ENCODE measurements at regions not wholly inside any gene's neighbourhood (a gene's known extent, or its start where the extent isn't known, plus 50 kb on each side); places are given as distances from the start of the nearest gene placed in this dataset.

GRCh38 chr4:148770377-148770776, 328.2 kb upstream of the NR3C2 start:
- H3K4me3 ChIP-seq: no peak overlapping the region
- H3K9ac ChIP-seq: no peak overlapping the region
- H3K4me2 ChIP-seq: no peak overlapping the region
- H3K27ac ChIP-seq: no peak overlapping the region
- H3K9me3 ChIP-seq: no peaks in the 10 kb centered on the region
- H4K20me1 ChIP-seq: no peaks in the 10 kb centered on the region
- TF ChIP-seq Cebpa-rat (IDR thresholded peaks at IDR 0.05): no peak
- no peaks in the 10 kb centered on the region for H3K27me3 ChIP-seq
- H3K4me1 ChIP-seq: no peaks in the 10 kb centered on the region
- H3K36me3 ChIP-seq: no peaks in the 10 kb centered on the region

GRCh38 chr4:148764720-148765119, 322.5 kb upstream of the NR3C2 start:
- peaks cover 11% of the 10 kb centered on the region; the same call in 1 of the 2 replicates for H3K9me3 ChIP-seq
- H4K20me1 ChIP-seq: no peaks in the 10 kb centered on the region
- TF ChIP-seq Cebpa-rat (IDR thresholded peaks at IDR 0.05): no peak
- no peaks in the 10 kb centered on the region for H3K4me1 ChIP-seq
- no peak overlapping the region for H3K4me2 ChIP-seq
- no peaks in the 10 kb centered on the region for H3K36me3 ChIP-seq
- H3K9ac ChIP-seq: no peak overlapping the region
- H3K27me3 ChIP-seq: no peaks in the 10 kb centered on the region
- no peak overlapping the region for H3K27ac ChIP-seq
- no peak overlapping the region for H3K4me3 ChIP-seq

GRCh38 chr4:148757171-148757570, 315.0 kb upstream of the NR3C2 start:
- Histone ChIP-seq H3K4me3 (no peak overlapping the region), H3K36me3 (no peaks in the 10 kb centered on the region), H3K9ac (no peak overlapping the region), H3K9me3 (peaks cover 14% of the 10 kb centered on the region; the same call in 1 of the 2 replicates), H3K4me1 (no peaks in the 10 kb centered on the region), H3K27me3 (no peaks in the 10 kb centered on the region), H3K4me2 (no peak overlapping the region), H4K20me1 (no peaks in the 10 kb centered on the region), H3K27ac (no peak overlapping the region)
- no peak for TF ChIP-seq Cebpa-rat (IDR thresholded peaks at IDR 0.05)

- Histone ChIP-seq H4K20me1 (no peaks in the 10 kb centered on the region), H3K4me3 (no peak overlapping the region), H3K9me3 (no peaks in the 10 kb centered on the region), H3K9ac (no peak overlapping the region), H3K4me2 (no peak overlapping the region), H3K36me3 (no peaks in the 10 kb centered on the region), H3K27ac (no peak overlapping the region), H3K4me1 (no peaks in the 10 kb centered on the region), H3K27me3 (no peaks in the 10 kb centered on the region)
- TF ChIP-seq Cebpa-rat (IDR thresholded peaks at IDR 0.05): no peak
Measured at GRCh38 chr4:148749403-148749802, 307.2 kb upstream of the NR3C2 start.

DNA sequence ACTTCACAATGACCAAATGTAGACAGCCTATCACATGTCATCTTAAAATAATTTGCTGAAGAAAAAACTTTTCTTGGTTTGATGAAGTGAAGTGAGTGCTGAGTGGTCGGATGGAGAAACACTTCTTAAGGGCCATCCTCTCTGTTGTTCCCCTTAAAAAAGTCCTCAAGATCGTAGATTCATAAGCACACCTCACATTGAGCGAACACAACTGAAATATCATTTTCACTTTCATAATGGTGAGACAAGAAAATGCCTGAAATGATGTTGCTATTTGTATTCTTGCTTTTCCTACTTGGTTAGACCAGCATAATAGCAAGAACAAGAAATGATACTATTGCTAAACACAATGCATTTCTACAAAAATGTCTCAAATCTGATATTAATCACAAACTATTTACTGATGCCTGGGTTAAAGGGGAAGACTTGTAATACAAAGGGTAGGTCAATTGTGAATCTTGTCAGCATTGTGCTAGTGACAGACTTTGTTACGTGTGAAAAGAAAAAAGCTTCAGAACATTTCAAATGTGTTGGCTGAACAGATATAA, 305.6 kb upstream of the NR3C2 start:
- H3K4me1 ChIP-seq: no peaks in the 10 kb centered on the region
- no peak overlapping the region for H3K9ac ChIP-seq
- no peak overlapping the region for H3K27ac ChIP-seq
- no peak overlapping the region for H3K4me3 ChIP-seq
- H3K4me2 ChIP-seq: no peak overlapping the region
- H3K27me3 ChIP-seq: no peaks in the 10 kb centered on the region
- TF ChIP-seq Cebpa-rat (IDR thresholded peaks at IDR 0.05): no peak
- no peaks in the 10 kb centered on the region for H3K9me3 ChIP-seq
- no peaks in the 10 kb centered on the region for H3K36me3 ChIP-seq
- no peaks in the 10 kb centered on the region for H4K20me1 ChIP-seq

DNA sequence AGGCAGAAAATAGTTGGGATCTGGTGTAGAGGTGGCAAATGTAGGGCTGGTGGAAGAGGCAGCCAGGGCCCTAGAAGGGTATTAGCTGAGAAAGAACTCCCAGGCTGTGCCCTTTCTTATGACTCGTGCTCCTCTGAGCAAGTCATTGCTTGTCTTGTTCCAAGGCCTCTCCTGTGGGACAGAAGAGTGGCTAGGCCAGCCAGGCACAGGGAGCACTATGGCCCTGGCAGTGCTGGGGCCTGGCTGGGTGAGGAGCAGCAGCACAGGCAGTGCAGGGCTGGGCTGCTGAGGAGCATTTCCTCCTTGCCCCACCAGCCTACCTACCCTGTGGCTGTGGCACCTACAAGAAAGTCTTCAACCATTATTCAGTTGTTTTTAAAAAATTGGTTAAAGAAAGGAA, 298.5 kb upstream of the NR3C2 start:
- H3K36me3 ChIP-seq: no peaks in the 10 kb centered on the region
- H4K20me1 ChIP-seq: no peaks in the 10 kb centered on the region
- no peaks in the 10 kb centered on the region for H3K4me1 ChIP-seq
- H3K4me3 ChIP-seq: no peak overlapping the region
- H3K4me2 ChIP-seq: no peak overlapping the region
- H3K9me3 ChIP-seq: no peaks in the 10 kb centered on the region
- no peak overlapping the region for H3K9ac ChIP-seq
- H3K27me3 ChIP-seq: no peaks in the 10 kb centered on the region
- no peak for TF ChIP-seq Cebpa-rat (IDR thresholded peaks at IDR 0.05)
- no peak overlapping the region for H3K27ac ChIP-seq

- Histone ChIP-seq H3K27ac (no peak overlapping the region), H4K20me1 (no peaks in the 10 kb centered on the region), H3K9ac (no peak overlapping the region), H3K4me1 (no peaks in the 10 kb centered on the region), H3K36me3 (no peaks in the 10 kb centered on the region), H3K4me3 (no peak overlapping the region), H3K27me3 (no peaks in the 10 kb centered on the region), H3K9me3 (no peaks in the 10 kb centered on the region), H3K4me2 (no peak overlapping the region)
- no peak for TF ChIP-seq Cebpa-rat (IDR thresholded peaks at IDR 0.05)
Measured at GRCh38 chr4:148737061-148737770, 295.0 kb upstream of the NR3C2 start.

- no peaks in the 10 kb centered on the region for H4K20me1 ChIP-seq
- H3K36me3 ChIP-seq: no peaks in the 10 kb centered on the region
- H3K9ac ChIP-seq: no peak overlapping the region
- no peak overlapping the region for H3K4me3 ChIP-seq
- no peaks in the 10 kb centered on the region for H3K9me3 ChIP-seq
- no peaks in the 10 kb centered on the region for H3K4me1 ChIP-seq
- no peak for TF ChIP-seq Cebpa-rat (IDR thresholded peaks at IDR 0.05)
- H3K4me2 ChIP-seq: no peak overlapping the region
- H3K27me3 ChIP-seq: no peaks in the 10 kb centered on the region
- H3K27ac ChIP-seq: no peak overlapping the region
Measured at GRCh38 chr4:148735432-148736155, 293.4 kb upstream of the NR3C2 start.

DNA sequence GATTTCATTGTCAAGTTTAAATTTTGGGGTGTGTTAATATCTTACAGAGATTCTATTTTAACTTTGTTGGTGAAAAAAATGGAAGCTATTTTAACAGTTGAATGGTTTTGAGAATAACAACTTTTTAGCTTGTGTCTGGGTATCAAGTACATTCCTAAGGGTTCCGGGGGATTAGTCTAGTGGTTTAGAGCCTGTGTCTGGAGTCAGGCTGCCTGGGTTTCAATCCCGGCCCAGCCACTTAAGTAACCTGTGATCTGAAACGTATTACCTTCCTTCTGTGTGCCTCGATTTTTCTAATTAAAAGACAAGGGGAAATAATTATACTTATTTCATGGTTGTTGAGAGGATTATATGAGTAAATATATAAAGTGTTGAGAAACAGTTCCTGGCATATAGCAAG, 288.6 kb upstream of the NR3C2 start:
- TF ChIP-seq Cebpa-rat (IDR thresholded peaks at IDR 0.05): no peak
- no peak overlapping the region for H3K27ac ChIP-seq
- H4K20me1 ChIP-seq: no peaks in the 10 kb centered on the region

GRCh38 chr4:148730082-148730640, 287.9 kb upstream of the NR3C2 start:
- Histone ChIP-seq H3K4me3 (no peak overlapping the region), H3K9ac (no peak overlapping the region), H3K36me3 (no peaks in the 10 kb centered on the region), H3K4me2 (no peak overlapping the region), H3K9me3 (no peaks in the 10 kb centered on the region), H3K27me3 (no peaks in the 10 kb centered on the region), H3K27ac (no peak overlapping the region), H3K4me1 (no peaks in the 10 kb centered on the region), H4K20me1 (no peaks in the 10 kb centered on the region)
- TF ChIP-seq Cebpa-rat (IDR thresholded peaks at IDR 0.05): no peak

More for the DNA sequence above, 288.6 kb upstream of the NR3C2 start:
- H3K27me3 ChIP-seq: no peaks in the 10 kb centered on the region
- H3K4me1 ChIP-seq: no peaks in the 10 kb centered on the region
- no peak overlapping the region for H3K9ac ChIP-seq
- H3K9me3 ChIP-seq: no peaks in the 10 kb centered on the region
- no peak overlapping the region for H3K4me3 ChIP-seq
- no peak overlapping the region for H3K4me2 ChIP-seq
- no peaks in the 10 kb centered on the region for H3K36me3 ChIP-seq
